Natural killer cell (primary cell): ENCODE measurements at regions not wholly inside any gene's neighbourhood (a gene's known extent, or its start where the extent isn't known, plus 50 kb on each side); places are given as distances from the start of the nearest gene placed in this dataset.

Experiments
- ATAC-seq, 3 donors: fragments of 150-1000 bp in 2 of 3; fragments of 200-7000 bp in 1 of 3; cut with Tn5 transposase; 1 replicate in 1 of 3; 2 replicates in 2 of 3; pipeline ENCODE4 v1.10.0; 2021; ENCODE audit warnings: mild to moderate bottlenecking in 2 of 3, moderate library complexity in 2 of 3
- DNase-seq, 2 donors: peaks; one replicate each; pipeline versions ENCODE4 v3.0.0 to v3.0.0-alpha.2; 2013 to 2021; ENCODE audit warnings: mixed read lengths in 1 of 2
- H3K27ac ChIP-seq: one replicate; pipeline ENCODE4 v1.5.1; 2013; ENCODE audit warnings: mild to moderate bottlenecking, low read length
- H3K27me3 ChIP-seq: one replicate; pipeline ENCODE4 v1.6.1; 2013; ENCODE audit warnings: low read length; ENCODE audit not compliant: control insufficient read depth, insufficient read depth
- H3K36me3 ChIP-seq: one replicate; pipeline ENCODE4 v1.6.1; 2013; ENCODE audit warnings: low read length; ENCODE audit not compliant: control insufficient read depth, insufficient read depth
- H3K4me1 ChIP-seq: one replicate; pipeline ENCODE4 v1.6.1; 2013; ENCODE audit warnings: low read length; ENCODE audit not compliant: control insufficient read depth, insufficient read depth
- H3K4me3 ChIP-seq: one replicate; pipeline ENCODE4 v1.5.1; 2013; ENCODE audit warnings: low read length
- H3K9me3 ChIP-seq: one replicate; pipeline ENCODE4 v1.6.1; 2013; ENCODE audit warnings: low read length; ENCODE audit not compliant: control insufficient read depth, insufficient read depth
- H3K27ac Mint-ChIP-seq, 2 donors: one replicate each; pipeline ENCODE4 v1.8.0; 2022; ENCODE audit warnings: mild to moderate bottlenecking in 2 of 2, mixed read lengths in 2 of 2, moderate library complexity in 1 of 2
- H3K27me3 Mint-ChIP-seq, 2 donors: one replicate each; pipeline ENCODE4 v1.8.0; 2022; ENCODE audit warnings: low read depth in 2 of 2, mixed read lengths in 2 of 2
- H3K36me3 Mint-ChIP-seq: one replicate; pipeline ENCODE4 v1.8.0; 2022; ENCODE audit warnings: mixed read lengths
- H3K4me1 Mint-ChIP-seq, 2 donors: one replicate each; pipeline ENCODE4 v1.8.0; 2022; ENCODE audit warnings: mixed read lengths in 2 of 2
- H3K4me3 Mint-ChIP-seq: one replicate; pipeline ENCODE4 v1.8.0; 2022; ENCODE audit warnings: mild to moderate bottlenecking, moderate library complexity, mixed read lengths
- H3K9me3 Mint-ChIP-seq, 2 donors: one replicate each; pipeline ENCODE4 v1.8.0; 2022; ENCODE audit warnings: mixed read lengths in 2 of 2
- CTCF ChIP-seq: fragments of 200-600 bp; IDR thresholded peaks from one replicate; pipeline ENCODE4 v1.8.0; 2022; ENCODE audit warnings: antibody characterized with exemption
- WGBS: methylation state at CpG from one replicate; pipeline ENCODE4 v1.1.7; 2013; ENCODE audit warnings: missing lambda C conversion rate; ENCODE audit not compliant: insufficient coverage; 5-methylcytosine and 5-hydroxymethylcytosine counted together
- intact Hi-C: fragments of 100-400 bp; cut with micrococcal nuclease; formaldehyde crosslinking; loops from one replicate; pipeline ENCODE4 v1.14.2; 2022

GRCh38 chr17:77566566-77567138, 391.9 kb upstream of the TNRC6C start:
- H3K27me3 ChIP-seq = peaks cover 6% of the 10 kb centered on the region
- 96% methylated on average over 13 of the region's 13 CpGs for WGBS
- no peak overlapping the region for H3K27ac ChIP-seq
- peaks cover 3 to 5% of the 10 kb centered on the region in 2 donors for H3K4me1 Mint-ChIP-seq
- intact Hi-C loops = no loop called here
- ATAC-seq (no peak), DNase-seq (no peak)
- H3K36me3 Mint-ChIP-seq = no peaks in the 10 kb centered on the region
- no peak overlapping the region for H3K4me3 Mint-ChIP-seq
- H3K9me3 ChIP-seq = no peaks in the 10 kb centered on the region
- no peak overlapping the region for H3K27ac Mint-ChIP-seq
- peaks cover 9% of the 10 kb centered on the region for H3K4me1 ChIP-seq
- no peaks in the 10 kb centered on the region for H3K36me3 ChIP-seq
- no peaks in the 10 kb centered on the region for H3K9me3 Mint-ChIP-seq
- H3K4me3 ChIP-seq = no peak overlapping the region
- peaks cover 3 to 4% of the 10 kb centered on the region in 2 donors for H3K27me3 Mint-ChIP-seq
- TF ChIP-seq CTCF = no peak

GRCh38 chr17:77568540-77568939, 390.0 kb upstream of the TNRC6C start:
- no peaks in the 10 kb centered on the region for H3K36me3 ChIP-seq
- Mint-ChIP-seq H3K4me1 (peaks cover 8 to 11% of the 10 kb centered on the region in 2 donors), H3K36me3 (no peaks in the 10 kb centered on the region), H3K9me3 (no peaks in the 10 kb centered on the region), H3K27ac (no peak overlapping the region), H3K4me3 (no peak overlapping the region), H3K27me3 (peaks cover 15% of the 10 kb centered on the region in 2 donors)
- TF ChIP-seq CTCF = no peak
- WGBS = 93% methylated on average over 7 of the region's 7 CpGs
- peaks cover 11% of the 10 kb centered on the region for H3K4me1 ChIP-seq
- DNase-seq (no peak), ATAC-seq (no peak)
- H3K4me3 ChIP-seq = no peak overlapping the region
- no peak overlapping the region for H3K27ac ChIP-seq
- peaks cover 6% of the 10 kb centered on the region for H3K27me3 ChIP-seq
- no peaks in the 10 kb centered on the region for H3K9me3 ChIP-seq
- intact Hi-C loops = no loop called here

GRCh38 chr17:77569846-77570564, 388.5 kb upstream of the TNRC6C start:
- no peak for ATAC-seq
- 91% methylated on average over 21 of the region's 21 CpGs for whole genome bisulfite sequencing
- H3K4me3 Mint-ChIP-seq = no peak overlapping the region
- TF ChIP-seq CTCF = no peak
- no peaks in the 10 kb centered on the region for H3K9me3 ChIP-seq
- H3K4me1 ChIP-seq = peaks cover 11% of the 10 kb centered on the region
- no peak overlapping the region for H3K27ac ChIP-seq
- peaks cover 6% of the 10 kb centered on the region for H3K27me3 ChIP-seq
- no peak for DNase-seq
- intact Hi-C loops = no loop called here
- H3K9me3 Mint-ChIP-seq = no peaks in the 10 kb centered on the region
- H3K4me1 Mint-ChIP-seq = peaks cover 8 to 11% of the 10 kb centered on the region in 2 donors
- no peak overlapping the region for H3K27ac Mint-ChIP-seq
- H3K4me3 ChIP-seq = no peak overlapping the region
- no peaks in the 10 kb centered on the region for H3K36me3 Mint-ChIP-seq
- H3K36me3 ChIP-seq = no peaks in the 10 kb centered on the region
- peaks cover 15 to 16% of the 10 kb centered on the region in 2 donors for H3K27me3 Mint-ChIP-seq

- Histone ChIP-seq H3K36me3 (no peaks in the 10 kb centered on the region), H3K4me3 (no peak overlapping the region), H3K27ac (no peak overlapping the region), H3K4me1 (peaks cover 11% of the 10 kb centered on the region), H3K9me3 (no peaks in the 10 kb centered on the region), H3K27me3 (peaks cover 6% of the 10 kb centered on the region)
- 91% methylated on average over 7 of the region's 7 CpGs for WGBS
- no peaks in the 10 kb centered on the region for H3K36me3 Mint-ChIP-seq
- H3K27me3 Mint-ChIP-seq = peaks cover 15 to 16% of the 10 kb centered on the region in 2 donors
- H3K9me3 Mint-ChIP-seq = no peaks in the 10 kb centered on the region
- no peak for DNase-seq
- H3K27ac Mint-ChIP-seq = no peak overlapping the region
- H3K4me1 Mint-ChIP-seq = peaks cover 8 to 11% of the 10 kb centered on the region in 2 donors
- ATAC-seq = no peak
- no peak for TF ChIP-seq CTCF
- intact Hi-C loops = no loop called here
- H3K4me3 Mint-ChIP-seq = no peak overlapping the region
These were observed 388.0 kb upstream of the TNRC6C start for GRCh38 chr17:77570565-77570898.
